HepG2 (cell line): ENCODE measurements at regions not wholly inside any gene's neighbourhood (a gene's known extent, or its start where the extent isn't known, plus 50 kb on each side); places are given as distances from the start of the nearest gene placed in this dataset.

Experiments used
- ATAC-seq: fragments of 200-7000 bp; cut with Tn5 transposase; 3 replicates; pipeline ENCODE4 v1.9.1; 2020; ENCODE audit warnings: mild to moderate bottlenecking, moderate library complexity
- BruUV-seq: library from RNA; stranded (reverse); fragments of 400-500 nt; replicated peaks from 2 replicates; lab custom pipeline; 2021; lab: Mats Ljungman, UMichigan
- CTCF ChIA-PET: fragments of 300-600 bp; formaldehyde crosslinking; extraction: SDS; loops from one replicate; lab custom pipeline; 2021; ENCODE audit warnings: low total read pairs, inconsistent platforms, low intra/inter-chr PET ratio; lab: Yijun Ruan, JAX
- POLR2A ChIA-PET: fragments of 350-600 bp; sonication (Branson Sonifier 250); formaldehyde crosslinking; loops from one replicate; lab custom pipeline; 2020; ENCODE audit warnings: antibody characterized with exemption, inconsistent platforms; lab: Yijun Ruan, JAX
- DNase-seq: peaks from one replicate; pipeline ENCODE4 v3.0.0-alpha.2; 2015; ENCODE audit warnings: low spot score
- FAIRE-seq: peaks from 3 replicates; lab custom pipeline; 2011; peaks lifted over from hg19 to GRCh38; lab: Jason Lieb, UNC
- H2AFZ ChIP-seq: one replicate; pipeline ENCODE4 v1.6.1; 2011; ENCODE audit warnings: low read length, inconsistent platforms
- H3K27ac ChIP-seq: fragments of 300-600 bp; 3 replicates; pipeline ENCODE4 v1.8.0; 2011; ENCODE audit warnings: mixed run types, mild to moderate bottlenecking, mixed read lengths, low read length, inconsistent platforms; ENCODE audit not compliant: insufficient read depth; ENCODE audit errors: extremely low read length
- H3K27me3 ChIP-seq, 2 experiments: fragments of 200-600 bp in 1 of 2; 2 replicates in 1 of 2; 3 replicates in 1 of 2; pipeline versions ENCODE4 v1.6.0 to v1.8.0; 2011; ENCODE audit warnings: low read length in 2 of 2, mild to moderate bottlenecking in 2 of 2, moderate library complexity in 2 of 2, inconsistent platforms in 1 of 2; ENCODE audit not compliant: insufficient read depth in 2 of 2, control insufficient read depth in 1 of 2
- H3K36me3 ChIP-seq, 2 experiments: fragments of 200-600 bp in 1 of 2; replicated peaks in 1 of 2; 2 replicates in 1 of 2; 3 replicates in 1 of 2; pipeline versions ENCODE4 v1.5.1 to v1.8.0; 2011; ENCODE audit warnings: low read length in 2 of 2, inconsistent platforms in 1 of 2; ENCODE audit not compliant: insufficient read depth in 2 of 2, control insufficient read depth in 1 of 2
- H3K4me1 ChIP-seq: 2 replicates; pipeline ENCODE4 v1.5.1; 2012; ENCODE audit warnings: low read length, inconsistent platforms; ENCODE audit not compliant: insufficient read depth
- H3K4me2 ChIP-seq: 2 replicates; pipeline ENCODE4 v1.6.0; 2011; ENCODE audit warnings: low read depth, low read length, inconsistent platforms
- H3K4me3 ChIP-seq, 3 experiments: fragments of 200-600 bp in 1 of 3; sonication (generic), shearing (Covaris generic) in 1 of 3; replicated peaks in 1 of 3; 2 replicates each; pipeline ENCODE4 v1.5.1; 2011 to 2016; ENCODE audit warnings: low read length in 3 of 3, inconsistent platforms in 2 of 3, low read depth in 2 of 3, mild to moderate bottlenecking in 2 of 3, control low read depth in 1 of 3, mixed read lengths in 1 of 3; ENCODE audit not compliant: insufficient read depth in 1 of 3
- H3K79me2 ChIP-seq: one replicate; pipeline ENCODE4 v1.6.1; 2011; ENCODE audit warnings: low read length, inconsistent platforms; ENCODE audit not compliant: insufficient read depth
- H3K9ac ChIP-seq: 2 replicates; pipeline ENCODE4 v1.6.0; 2011; ENCODE audit warnings: mild to moderate bottlenecking, low read depth, low read length, inconsistent platforms; ENCODE audit not compliant: insufficient read depth
- H3K9me3 ChIP-seq: 2 replicates; pipeline ENCODE4 v1.5.1; 2012; ENCODE audit warnings: mild to moderate bottlenecking, low read length
- H4K20me1 ChIP-seq: 2 replicates; pipeline ENCODE4 v1.6.0; 2011; ENCODE audit warnings: inconsistent platforms, mild to moderate bottlenecking, low read length, moderate library complexity; ENCODE audit not compliant: insufficient read depth
- ARNTL ChIP-seq: sonication (generic); formaldehyde crosslinking; IDR thresholded peaks from 2 replicates; pipeline ENCODE4 v1.4.0; 2020; ENCODE audit warnings: mild to moderate bottlenecking, missing genetic modification reagents
- FOXJ3 ChIP-seq: sonication (generic); formaldehyde crosslinking; IDR thresholded peaks from 2 replicates; pipeline ENCODE4 v1.4.0; 2020; ENCODE audit warnings: missing genetic modification reagents, mild to moderate bottlenecking, borderline replicate concordance
- GABPA ChIP-seq, 2 experiments: IDR thresholded peaks; 2 replicates each; pipeline ENCODE4 v1.6.1; 2011 to 2016; ENCODE audit warnings: low read depth in 2 of 2, low read length in 1 of 2, missing biosample characterization in 1 of 2, missing genetic modification characterization in 1 of 2
- KAT2B ChIP-seq: fragments of 150-350 bp; IDR thresholded peaks from 2 replicates; pipeline ENCODE4 v1.6.1; 2014; ENCODE audit warnings: low read depth, low read length, borderline replicate concordance
- MLLT10 ChIP-seq: sonication (generic); formaldehyde crosslinking; IDR thresholded peaks from 2 replicates; pipeline ENCODE4 v1.4.0; 2020; ENCODE audit warnings: missing genetic modification reagents
- ZNF563 ChIP-seq: sonication (generic); formaldehyde crosslinking; IDR thresholded peaks from 2 replicates; pipeline ENCODE4 v1.8.0; 2022; ENCODE audit warnings: mild to moderate bottlenecking, moderate library complexity, missing genetic modification reagents
- WGBS: methylation state at CpG from one replicate; pipeline ENCODE4 v1.1.6; 2017; ENCODE audit warnings: low lambda C conversion rate; 5-methylcytosine and 5-hydroxymethylcytosine counted together
- in situ Hi-C: cut with HindIII; loops from 2 replicates; pipeline ENCODE4 v1.10.0; 2017; ENCODE audit warnings: low pct_unique_long_range_greater_than_20kb; ENCODE audit not compliant: extremely low pct_ligation_motif_present
- intact Hi-C: fragments of 100-400 bp; cut with micrococcal nuclease; formaldehyde crosslinking; loops from one replicate; pipeline ENCODE4 v1.10.0; 2022; ENCODE audit not compliant: unreplicated experiment
- TF ChIP-seq, protein P1 (sequence below): sonication (generic); formaldehyde crosslinking; IDR thresholded peaks from 2 replicates; pipeline ENCODE4 v1.4.0; 2020; ENCODE audit warnings: mild to moderate bottlenecking, missing genetic modification reagents, borderline replicate concordance
- TF ChIP-seq, protein P2 (sequence below): sonication (generic); formaldehyde crosslinking; IDR thresholded peaks from 2 replicates; pipeline ENCODE4 v1.5.1; 2020; ENCODE audit warnings: mild to moderate bottlenecking, missing genetic modification reagents, borderline replicate concordance
- TF ChIP-seq, protein P3 (sequence below): sonication (generic); formaldehyde crosslinking; IDR thresholded peaks from 2 replicates; pipeline ENCODE4 v1.5.0; 2020; ENCODE audit warnings: mild to moderate bottlenecking, low read depth, missing genetic modification reagents, borderline replicate concordance
- TF ChIP-seq, protein P4 (sequence below): sonication (generic); formaldehyde crosslinking; IDR thresholded peaks from 2 replicates; pipeline ENCODE4 v1.4.0; 2020; ENCODE audit warnings: missing genetic modification reagents, mild to moderate bottlenecking, borderline replicate concordance

DNA sequence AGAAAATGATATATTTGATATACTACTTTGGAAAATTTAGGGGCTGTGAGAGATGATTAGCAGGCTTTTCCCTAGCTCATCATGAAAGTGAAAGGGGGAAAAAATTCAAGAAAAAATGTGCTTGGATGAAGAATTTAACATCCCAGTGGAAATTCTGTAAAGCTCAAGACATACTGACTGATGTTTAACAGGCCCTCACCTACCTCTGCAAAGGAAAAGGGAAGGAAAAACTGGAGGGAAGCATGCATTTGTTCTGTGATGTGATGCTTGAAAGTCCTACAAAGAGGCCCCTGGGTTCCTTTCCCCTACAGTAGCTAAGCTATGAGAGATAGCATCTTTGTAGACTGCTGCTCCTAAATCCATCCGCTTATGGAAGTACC, 364.1 kb downstream of the PDGFC start:
- in situ Hi-C loops (no loop called here), intact Hi-C loops (no loop called here)
- Histone ChIP-seq H3K9me3 (no peaks in the 10 kb centered on the region), H3K27ac (no peak overlapping the region), H3K4me3 (no peak overlapping the region), H3K36me3 (no peaks in the 10 kb centered on the region), H2AFZ (no peak overlapping the region), H4K20me1 (no peaks in the 10 kb centered on the region), H3K4me2 (no peak overlapping the region), H3K79me2 (no peaks in the 10 kb centered on the region), H3K9ac (no peak overlapping the region), H3K4me1 (no peaks in the 10 kb centered on the region), H3K27me3 (no peaks in the 10 kb centered on the region)
- no TSS peak for BruUV-seq
- ATAC-seq (no peak), FAIRE-seq (no peak), DNase-seq (no peak)
- 0% methylated on average over 1 of the region's 1 CpG for WGBS
- CTCF ChIA-PET = no interaction called here
- POLR2A ChIA-PET = no interaction called here
- TF ChIP-seq, protein P1, sequence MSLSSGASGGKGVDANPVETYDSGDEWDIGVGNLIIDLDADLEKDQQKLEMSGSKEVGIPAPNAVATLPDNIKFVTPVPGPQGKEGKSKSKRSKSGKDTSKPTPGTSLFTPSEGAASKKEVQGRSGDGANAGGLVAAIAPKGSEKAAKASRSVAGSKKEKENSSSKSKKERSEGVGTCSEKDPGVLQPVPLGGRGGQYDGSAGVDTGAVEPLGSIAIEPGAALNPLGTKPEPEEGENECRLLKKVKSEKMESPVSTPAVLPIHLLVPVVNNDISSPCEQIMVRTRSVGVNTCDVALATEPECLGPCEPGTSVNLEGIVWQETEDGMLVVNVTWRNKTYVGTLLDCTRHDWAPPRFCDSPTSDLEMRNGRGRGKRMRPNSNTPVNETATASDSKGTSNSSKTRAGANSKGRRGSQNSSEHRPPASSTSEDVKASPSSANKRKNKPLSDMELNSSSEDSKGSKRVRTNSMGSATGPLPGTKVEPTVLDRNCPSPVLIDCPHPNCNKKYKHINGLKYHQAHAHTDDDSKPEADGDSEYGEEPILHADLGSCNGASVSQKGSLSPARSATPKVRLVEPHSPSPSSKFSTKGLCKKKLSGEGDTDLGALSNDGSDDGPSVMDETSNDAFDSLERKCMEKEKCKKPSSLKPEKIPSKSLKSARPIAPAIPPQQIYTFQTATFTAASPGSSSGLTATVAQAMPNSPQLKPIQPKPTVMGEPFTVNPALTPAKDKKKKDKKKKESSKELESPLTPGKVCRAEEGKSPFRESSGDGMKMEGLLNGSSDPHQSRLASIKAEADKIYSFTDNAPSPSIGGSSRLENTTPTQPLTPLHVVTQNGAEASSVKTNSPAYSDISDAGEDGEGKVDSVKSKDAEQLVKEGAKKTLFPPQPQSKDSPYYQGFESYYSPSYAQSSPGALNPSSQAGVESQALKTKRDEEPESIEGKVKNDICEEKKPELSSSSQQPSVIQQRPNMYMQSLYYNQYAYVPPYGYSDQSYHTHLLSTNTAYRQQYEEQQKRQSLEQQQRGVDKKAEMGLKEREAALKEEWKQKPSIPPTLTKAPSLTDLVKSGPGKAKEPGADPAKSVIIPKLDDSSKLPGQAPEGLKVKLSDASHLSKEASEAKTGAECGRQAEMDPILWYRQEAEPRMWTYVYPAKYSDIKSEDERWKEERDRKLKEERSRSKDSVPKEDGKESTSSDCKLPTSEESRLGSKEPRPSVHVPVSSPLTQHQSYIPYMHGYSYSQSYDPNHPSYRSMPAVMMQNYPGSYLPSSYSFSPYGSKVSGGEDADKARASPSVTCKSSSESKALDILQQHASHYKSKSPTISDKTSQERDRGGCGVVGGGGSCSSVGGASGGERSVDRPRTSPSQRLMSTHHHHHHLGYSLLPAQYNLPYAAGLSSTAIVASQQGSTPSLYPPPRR (CRISPR knock-in tag) = no peak
- TF ChIP-seq MLLT10 (CRISPR knock-in tag) = no peak
- TF ChIP-seq, protein P2, sequence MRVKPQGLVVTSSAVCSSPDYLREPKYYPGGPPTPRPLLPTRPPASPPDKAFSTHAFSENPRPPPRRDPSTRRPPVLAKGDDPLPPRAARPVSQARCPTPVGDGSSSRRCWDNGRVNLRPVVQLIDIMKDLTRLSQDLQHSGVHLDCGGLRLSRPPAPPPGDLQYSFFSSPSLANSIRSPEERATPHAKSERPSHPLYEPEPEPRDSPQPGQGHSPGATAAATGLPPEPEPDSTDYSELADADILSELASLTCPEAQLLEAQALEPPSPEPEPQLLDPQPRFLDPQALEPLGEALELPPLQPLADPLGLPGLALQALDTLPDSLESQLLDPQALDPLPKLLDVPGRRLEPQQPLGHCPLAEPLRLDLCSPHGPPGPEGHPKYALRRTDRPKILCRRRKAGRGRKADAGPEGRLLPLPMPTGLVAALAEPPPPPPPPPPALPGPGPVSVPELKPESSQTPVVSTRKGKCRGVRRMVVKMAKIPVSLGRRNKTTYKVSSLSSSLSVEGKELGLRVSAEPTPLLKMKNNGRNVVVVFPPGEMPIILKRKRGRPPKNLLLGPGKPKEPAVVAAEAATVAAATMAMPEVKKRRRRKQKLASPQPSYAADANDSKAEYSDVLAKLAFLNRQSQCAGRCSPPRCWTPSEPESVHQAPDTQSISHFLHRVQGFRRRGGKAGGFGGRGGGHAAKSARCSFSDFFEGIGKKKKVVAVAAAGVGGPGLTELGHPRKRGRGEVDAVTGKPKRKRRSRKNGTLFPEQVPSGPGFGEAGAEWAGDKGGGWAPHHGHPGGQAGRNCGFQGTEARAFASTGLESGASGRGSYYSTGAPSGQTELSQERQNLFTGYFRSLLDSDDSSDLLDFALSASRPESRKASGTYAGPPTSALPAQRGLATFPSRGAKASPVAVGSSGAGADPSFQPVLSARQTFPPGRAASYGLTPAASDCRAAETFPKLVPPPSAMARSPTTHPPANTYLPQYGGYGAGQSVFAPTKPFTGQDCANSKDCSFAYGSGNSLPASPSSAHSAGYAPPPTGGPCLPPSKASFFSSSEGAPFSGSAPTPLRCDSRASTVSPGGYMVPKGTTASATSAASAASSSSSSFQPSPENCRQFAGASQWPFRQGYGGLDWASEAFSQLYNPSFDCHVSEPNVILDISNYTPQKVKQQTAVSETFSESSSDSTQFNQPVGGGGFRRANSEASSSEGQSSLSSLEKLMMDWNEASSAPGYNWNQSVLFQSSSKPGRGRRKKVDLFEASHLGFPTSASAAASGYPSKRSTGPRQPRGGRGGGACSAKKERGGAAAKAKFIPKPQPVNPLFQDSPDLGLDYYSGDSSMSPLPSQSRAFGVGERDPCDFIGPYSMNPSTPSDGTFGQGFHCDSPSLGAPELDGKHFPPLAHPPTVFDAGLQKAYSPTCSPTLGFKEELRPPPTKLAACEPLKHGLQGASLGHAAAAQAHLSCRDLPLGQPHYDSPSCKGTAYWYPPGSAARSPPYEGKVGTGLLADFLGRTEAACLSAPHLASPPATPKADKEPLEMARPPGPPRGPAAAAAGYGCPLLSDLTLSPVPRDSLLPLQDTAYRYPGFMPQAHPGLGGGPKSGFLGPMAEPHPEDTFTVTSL = no peak
- TF ChIP-seq ZNF563 = no peak
- TF ChIP-seq FOXJ3 (CRISPR knock-in tag) = no peak
- no peak for TF ChIP-seq GABPA (IDR thresholded peaks at IDR 0.05; ENCODE audit: low read depth, low read length)
- TF ChIP-seq GABPA (CRISPR knock-in tag; IDR thresholded peaks at IDR 0.05; ENCODE audit: low read depth) = no peak
- TF ChIP-seq, protein P3, sequence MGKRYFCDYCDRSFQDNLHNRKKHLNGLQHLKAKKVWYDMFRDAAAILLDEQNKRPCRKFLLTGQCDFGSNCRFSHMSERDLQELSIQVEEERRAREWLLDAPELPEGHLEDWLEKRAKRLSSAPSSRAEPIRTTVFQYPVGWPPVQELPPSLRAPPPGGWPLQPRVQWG (CRISPR knock-in tag) = no peak
- TF ChIP-seq ARNTL (CRISPR knock-in tag) = no peak
- TF ChIP-seq, protein P4, sequence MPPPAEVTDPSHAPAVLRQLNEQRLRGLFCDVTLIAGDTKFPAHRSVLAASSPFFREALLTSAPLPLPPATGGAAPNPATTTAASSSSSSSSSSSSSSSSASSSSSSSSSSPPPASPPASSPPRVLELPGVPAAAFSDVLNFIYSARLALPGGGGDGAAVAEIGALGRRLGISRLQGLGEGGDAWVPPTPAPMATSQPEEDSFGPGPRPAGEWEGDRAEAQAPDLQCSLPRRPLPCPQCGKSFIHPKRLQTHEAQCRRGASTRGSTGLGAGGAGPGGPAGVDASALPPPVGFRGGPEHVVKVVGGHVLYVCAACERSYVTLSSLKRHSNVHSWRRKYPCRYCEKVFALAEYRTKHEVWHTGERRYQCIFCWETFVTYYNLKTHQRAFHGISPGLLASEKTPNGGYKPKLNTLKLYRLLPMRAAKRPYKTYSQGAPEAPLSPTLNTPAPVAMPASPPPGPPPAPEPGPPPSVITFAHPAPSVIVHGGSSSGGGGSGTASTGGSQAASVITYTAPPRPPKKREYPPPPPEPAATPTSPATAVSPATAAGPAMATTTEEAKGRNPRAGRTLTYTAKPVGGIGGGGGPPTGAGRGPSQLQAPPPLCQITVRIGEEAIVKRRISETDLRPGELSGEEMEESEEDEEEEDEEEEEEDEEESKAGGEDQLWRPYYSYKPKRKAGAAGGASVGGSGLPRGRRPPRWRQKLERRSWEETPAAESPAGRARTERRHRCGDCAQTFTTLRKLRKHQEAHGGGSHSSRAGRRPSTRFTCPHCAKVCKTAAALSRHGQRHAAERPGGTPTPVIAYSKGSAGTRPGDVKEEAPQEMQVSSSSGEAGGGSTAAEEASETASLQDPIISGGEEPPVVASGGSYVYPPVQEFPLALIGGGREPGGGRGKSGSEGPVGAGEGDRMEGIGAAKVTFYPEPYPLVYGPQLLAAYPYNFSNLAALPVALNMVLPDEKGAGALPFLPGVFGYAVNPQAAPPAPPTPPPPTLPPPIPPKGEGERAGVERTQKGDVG (CRISPR knock-in tag) = no peak
- no peak for TF ChIP-seq KAT2B
